ENCODE measurements at regions not wholly inside any gene's neighbourhood (a gene's known extent, or its start where the extent isn't known, plus 50 kb on each side); places are given as distances from the start of the nearest gene placed in this dataset.

DNA sequence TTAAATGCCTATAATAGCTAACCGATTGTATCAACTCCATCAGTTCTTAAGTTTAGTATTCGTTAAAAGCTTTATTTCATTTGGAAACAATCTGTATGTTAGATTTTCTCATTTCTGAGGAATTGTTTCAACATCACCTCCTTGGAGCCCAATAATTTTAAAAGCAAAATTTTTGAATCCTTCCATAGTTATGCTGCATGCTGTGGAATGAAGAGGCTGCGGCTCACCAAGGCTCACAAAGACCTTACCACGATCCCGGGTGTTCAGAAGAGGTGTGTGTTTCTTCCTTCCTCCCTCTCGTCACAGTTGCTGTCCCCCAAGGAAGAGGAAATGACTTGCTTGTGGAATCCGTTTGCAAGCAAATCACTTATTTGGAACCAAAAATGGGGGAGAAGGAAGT lies 143.8 kb downstream of the FGF1 start:
- no peak for DNase-seq
- no peaks in the 10 kb centered on the region for H3K36me3 ChIP-seq (ENCODE audit: control insufficient read depth in 2 of 2, extremely low read depth in 1 of 2, insufficient read depth in 1 of 2, low read length in 1 of 2)
- WGBS (ENCODE audit: insufficient coverage) = 80% methylated on average over 1 of the region's 7 CpGs
- no peaks in the 10 kb centered on the region for H3K4me1 ChIP-seq (ENCODE audit: control insufficient read depth in 1 of 2, extremely low read depth in 1 of 2, insufficient read depth in 2 of 2, low read length in 2 of 2)
- H3K9me3 ChIP-seq = no peaks in the 10 kb centered on the region
- ChIA-PET CTCF (no interaction called here), POLR2A (interaction anchor here in 1 of 2 donors (0.7 kb wide), 1 partner anchor 644 kb away, joined by 3 read pairs; no protein-coding TSS in a partner anchor)
- no peak overlapping the region for H3K27ac ChIP-seq (ENCODE audit: low read length)
- no peaks in the 10 kb centered on the region for H3K9me3 Mint-ChIP-seq
- no peak overlapping the region for H3K4me3 Mint-ChIP-seq
- H3K4me3 ChIP-seq (ENCODE audit: control insufficient read depth in 1 of 2, extremely low read depth in 1 of 2, low read length in 1 of 2) = no peak overlapping the region
- H3K27me3 ChIP-seq (replicated peaks in 1 of 2; ENCODE audit: control insufficient read depth in 2 of 2, extremely low read depth in 1 of 2, insufficient read depth in 2 of 2, low read length in 1 of 2) = peaks cover 0 to 6% of the 10 kb centered on the region in 2 experiments
- no peaks in the 10 kb centered on the region for H3K4me1 Mint-ChIP-seq
- H3K36me3 Mint-ChIP-seq = no peaks in the 10 kb centered on the region
- H3K27ac Mint-ChIP-seq = no peak overlapping the region
- no peak for ATAC-seq (replicated peaks in 1 of 4)
- H3K27me3 Mint-ChIP-seq = peaks cover 6 to 9% of the 10 kb centered on the region in 2 donors

DNA sequence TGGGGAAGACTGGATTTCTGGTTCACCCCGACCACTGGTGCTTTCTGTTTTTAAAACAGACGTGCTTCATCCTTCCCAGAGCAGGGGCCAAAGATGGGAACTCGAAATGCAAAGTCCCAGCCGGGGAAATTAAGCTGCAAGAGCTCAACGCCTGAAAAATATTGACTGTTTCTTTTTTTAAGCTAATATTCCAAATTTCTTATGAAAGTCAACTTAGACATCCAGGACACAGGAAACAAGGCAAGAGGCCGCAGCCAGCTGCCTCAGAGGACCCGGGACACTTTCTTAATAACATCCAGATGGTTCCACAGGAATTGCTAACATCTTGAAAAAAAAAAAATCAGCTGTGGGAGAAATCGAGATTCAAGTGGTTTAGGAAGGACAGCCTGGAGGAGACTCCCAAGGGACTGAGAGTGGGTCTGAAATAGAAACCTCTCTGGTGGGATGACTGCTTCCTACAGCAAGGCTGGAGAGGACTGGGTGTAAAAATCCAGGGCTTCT lies 144.9 kb downstream of the FGF1 start:
- Histone ChIP-seq H3K27ac (ENCODE audit: low read length) (no peak overlapping the region), H3K36me3 (ENCODE audit: control insufficient read depth in 2 of 2, extremely low read depth in 1 of 2, insufficient read depth in 1 of 2, low read length in 1 of 2) (no peaks in the 10 kb centered on the region), H3K4me3 (ENCODE audit: control insufficient read depth in 1 of 2, extremely low read depth in 1 of 2, low read length in 1 of 2) (no peak overlapping the region), H3K4me1 (ENCODE audit: control insufficient read depth in 1 of 2, extremely low read depth in 1 of 2, insufficient read depth in 2 of 2, low read length in 2 of 2) (no peaks in the 10 kb centered on the region), H3K9me3 (no peaks in the 10 kb centered on the region), H3K27me3 (replicated peaks in 1 of 2; ENCODE audit: control insufficient read depth in 2 of 2, extremely low read depth in 1 of 2, insufficient read depth in 2 of 2, low read length in 1 of 2) (peaks cover 0 to 6% of the 10 kb centered on the region in 2 experiments)
- Mint-ChIP-seq H3K27me3 (peaks cover 6 to 9% of the 10 kb centered on the region in 2 donors), H3K27ac (no peak overlapping the region), H3K4me1 (no peaks in the 10 kb centered on the region), H3K4me3 (no peak overlapping the region), H3K36me3 (no peaks in the 10 kb centered on the region), H3K9me3 (no peaks in the 10 kb centered on the region)
- DNase-seq (no peak), ATAC-seq (replicated peaks in 1 of 4) (no peak)
- ChIA-PET POLR2A (no interaction called here), CTCF (no interaction called here)
- no CpG with 5 or more reads among the region's 8 CpGs for WGBS (ENCODE audit: insufficient coverage)

DNA sequence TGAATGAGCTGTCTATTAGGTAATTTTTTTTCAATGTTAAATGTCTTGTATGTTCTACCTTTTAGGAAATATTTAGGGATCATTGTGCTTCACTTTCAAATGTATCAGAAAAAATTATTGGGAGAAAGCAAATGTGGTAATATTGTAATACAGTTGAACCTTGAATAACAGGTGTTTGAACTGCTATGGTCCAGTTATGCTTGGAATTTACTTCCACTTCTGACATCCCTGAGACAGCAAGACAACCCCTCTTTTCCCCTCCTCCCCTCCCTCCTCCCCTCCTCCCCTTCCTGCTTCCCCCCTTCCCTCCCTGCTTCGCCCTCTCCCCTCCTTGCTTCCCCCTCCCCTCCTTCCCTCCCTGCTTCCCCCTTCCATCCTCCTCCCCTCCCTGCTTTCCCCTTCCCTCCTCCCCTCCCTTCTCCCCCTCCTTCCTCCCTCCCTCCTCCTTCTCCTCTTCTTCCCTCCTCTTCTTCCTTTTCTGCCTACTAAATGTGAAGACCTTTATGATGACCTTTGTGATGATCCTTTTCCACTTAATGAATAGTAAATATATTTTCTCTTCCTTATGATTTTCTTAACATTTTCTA lies 146.6 kb downstream of the FGF1 start:
- POLR2A ChIA-PET = no interaction called here
- CTCF ChIA-PET = no interaction called here
- Histone ChIP-seq H3K27ac (ENCODE audit: low read length) (no peak overlapping the region), H3K27me3 (replicated peaks in 1 of 2; ENCODE audit: control insufficient read depth in 2 of 2, extremely low read depth in 1 of 2, insufficient read depth in 2 of 2, low read length in 1 of 2) (peaks cover 0 to 6% of the 10 kb centered on the region in 2 experiments), H3K4me1 (ENCODE audit: control insufficient read depth in 1 of 2, extremely low read depth in 1 of 2, insufficient read depth in 2 of 2, low read length in 2 of 2) (no peaks in the 10 kb centered on the region), H3K9me3 (no peaks in the 10 kb centered on the region), H3K36me3 (ENCODE audit: control insufficient read depth in 2 of 2, extremely low read depth in 1 of 2, insufficient read depth in 1 of 2, low read length in 1 of 2) (no peaks in the 10 kb centered on the region), H3K4me3 (ENCODE audit: control insufficient read depth in 1 of 2, extremely low read depth in 1 of 2, low read length in 1 of 2) (no peak overlapping the region)
- no CpG with 5 or more reads among the region's 1 CpG for WGBS (ENCODE audit: insufficient coverage)
- H3K9me3 Mint-ChIP-seq = peaks cover 2 to 11% (median 8%) of the 10 kb centered on the region in 3 donors
- no peaks in the 10 kb centered on the region for H3K36me3 Mint-ChIP-seq
- no peak overlapping the region for H3K27ac Mint-ChIP-seq
- H3K27me3 Mint-ChIP-seq = peaks cover 2 to 9% of the 10 kb centered on the region in 2 donors
- ATAC-seq (replicated peaks in 1 of 4) (no peak), DNase-seq (no peak)
- no peak overlapping the region for H3K4me3 Mint-ChIP-seq
- no peaks in the 10 kb centered on the region for H3K4me1 Mint-ChIP-seq

DNA sequence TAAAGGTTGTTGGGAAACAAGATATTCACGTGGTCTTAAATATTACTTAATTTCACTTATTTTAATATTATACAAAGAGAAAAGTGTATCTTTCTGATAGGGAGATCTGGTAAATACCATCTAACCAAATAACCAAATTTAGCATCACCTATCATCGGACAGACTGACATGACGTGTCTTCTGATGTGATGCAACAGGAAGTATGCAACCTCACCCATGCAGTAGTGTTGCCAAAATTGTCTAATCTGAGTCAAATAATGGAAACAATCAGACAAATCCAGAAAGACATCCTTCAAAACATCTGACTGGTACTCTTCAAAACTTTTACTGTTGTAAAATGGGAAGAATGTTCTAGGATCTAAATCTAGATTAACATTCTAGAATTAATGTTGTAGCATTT lies 148.0 kb downstream of the FGF1 start:
- Mint-ChIP-seq H3K4me3 (no peak overlapping the region), H3K36me3 (no peaks in the 10 kb centered on the region), H3K27ac (no peak overlapping the region), H3K4me1 (no peaks in the 10 kb centered on the region), H3K27me3 (peaks cover under 1 to 9% of the 10 kb centered on the region in 2 donors), H3K9me3 (peaks cover 3 to 13% (median 9%) of the 10 kb centered on the region in 3 donors)
- Histone ChIP-seq H3K9me3 (no peaks in the 10 kb centered on the region), H3K27ac (ENCODE audit: low read length) (no peak overlapping the region), H3K36me3 (ENCODE audit: control insufficient read depth in 2 of 2, extremely low read depth in 1 of 2, insufficient read depth in 1 of 2, low read length in 1 of 2) (no peaks in the 10 kb centered on the region), H3K4me1 (ENCODE audit: control insufficient read depth in 1 of 2, extremely low read depth in 1 of 2, insufficient read depth in 2 of 2, low read length in 2 of 2) (no peaks in the 10 kb centered on the region), H3K4me3 (ENCODE audit: control insufficient read depth in 1 of 2, extremely low read depth in 1 of 2, low read length in 1 of 2) (no peak overlapping the region), H3K27me3 (replicated peaks in 1 of 2; ENCODE audit: control insufficient read depth in 2 of 2, extremely low read depth in 1 of 2, insufficient read depth in 2 of 2, low read length in 1 of 2) (peaks cover 0 to 6% of the 10 kb centered on the region in 2 experiments)
- WGBS (ENCODE audit: insufficient coverage) = no CpG with 5 or more reads among the region's 3 CpGs
- ChIA-PET CTCF (no interaction called here), POLR2A (no interaction called here)
- ATAC-seq (replicated peaks in 1 of 4) = no peak
- no peak for DNase-seq

DNA sequence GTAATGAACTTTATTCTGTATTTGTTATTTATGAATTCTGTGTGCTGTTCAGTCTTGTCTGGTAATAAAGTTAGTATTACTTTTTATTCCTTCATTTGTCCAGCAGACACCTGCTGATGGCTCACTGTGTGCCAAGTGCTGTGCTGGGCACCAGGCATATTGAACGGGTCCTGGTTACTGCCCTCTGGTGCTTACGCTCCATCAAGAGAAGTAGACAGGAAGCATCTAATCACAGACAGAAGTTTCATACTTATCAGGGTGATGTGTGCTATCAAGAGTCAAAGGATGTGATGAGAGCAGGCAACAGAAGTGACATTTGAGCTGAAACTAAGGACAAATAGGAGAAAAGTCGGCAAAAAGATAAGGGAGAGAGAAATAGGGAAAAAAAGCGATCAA lies 153.1 kb downstream of the FGF1 start:
- no peak for ATAC-seq (replicated peaks in 1 of 4)
- WGBS (ENCODE audit: insufficient coverage) = 93% methylated on average over 2 of the region's 4 CpGs
- no peaks in the 10 kb centered on the region for H3K36me3 ChIP-seq (ENCODE audit: control insufficient read depth in 2 of 2, extremely low read depth in 1 of 2, insufficient read depth in 1 of 2, low read length in 1 of 2)
- H3K9me3 ChIP-seq = no peaks in the 10 kb centered on the region
- no peaks in the 10 kb centered on the region for H3K36me3 Mint-ChIP-seq
- DNase-seq = no peak
- no peak overlapping the region for H3K4me3 Mint-ChIP-seq
- H3K27me3 ChIP-seq (replicated peaks in 1 of 2; ENCODE audit: control insufficient read depth in 2 of 2, extremely low read depth in 1 of 2, insufficient read depth in 2 of 2, low read length in 1 of 2) = no peaks in the 10 kb centered on the region
- peaks cover 3 to 13% (median 9%) of the 10 kb centered on the region in 3 donors for H3K9me3 Mint-ChIP-seq
- H3K27ac ChIP-seq (ENCODE audit: low read length) = no peak overlapping the region
- no peaks in the 10 kb centered on the region for H3K4me1 ChIP-seq (ENCODE audit: control insufficient read depth in 1 of 2, extremely low read depth in 1 of 2, insufficient read depth in 2 of 2, low read length in 2 of 2)
- H3K4me3 ChIP-seq (ENCODE audit: control insufficient read depth in 1 of 2, extremely low read depth in 1 of 2, low read length in 1 of 2) = no peak overlapping the region
- ChIA-PET CTCF (no interaction called here), POLR2A (interaction anchor here in 1 of 2 donors (0.5 kb wide), 1 partner anchor 34 kb away, joined by 3 read pairs; no protein-coding TSS in a partner anchor)
- peaks cover 0 to 3% of the 10 kb centered on the region in 2 donors for H3K27me3 Mint-ChIP-seq
- H3K4me1 Mint-ChIP-seq = peaks cover 0 to 3% (median 2%) of the 10 kb centered on the region in 3 donors
- no peak overlapping the region for H3K27ac Mint-ChIP-seq

DNA sequence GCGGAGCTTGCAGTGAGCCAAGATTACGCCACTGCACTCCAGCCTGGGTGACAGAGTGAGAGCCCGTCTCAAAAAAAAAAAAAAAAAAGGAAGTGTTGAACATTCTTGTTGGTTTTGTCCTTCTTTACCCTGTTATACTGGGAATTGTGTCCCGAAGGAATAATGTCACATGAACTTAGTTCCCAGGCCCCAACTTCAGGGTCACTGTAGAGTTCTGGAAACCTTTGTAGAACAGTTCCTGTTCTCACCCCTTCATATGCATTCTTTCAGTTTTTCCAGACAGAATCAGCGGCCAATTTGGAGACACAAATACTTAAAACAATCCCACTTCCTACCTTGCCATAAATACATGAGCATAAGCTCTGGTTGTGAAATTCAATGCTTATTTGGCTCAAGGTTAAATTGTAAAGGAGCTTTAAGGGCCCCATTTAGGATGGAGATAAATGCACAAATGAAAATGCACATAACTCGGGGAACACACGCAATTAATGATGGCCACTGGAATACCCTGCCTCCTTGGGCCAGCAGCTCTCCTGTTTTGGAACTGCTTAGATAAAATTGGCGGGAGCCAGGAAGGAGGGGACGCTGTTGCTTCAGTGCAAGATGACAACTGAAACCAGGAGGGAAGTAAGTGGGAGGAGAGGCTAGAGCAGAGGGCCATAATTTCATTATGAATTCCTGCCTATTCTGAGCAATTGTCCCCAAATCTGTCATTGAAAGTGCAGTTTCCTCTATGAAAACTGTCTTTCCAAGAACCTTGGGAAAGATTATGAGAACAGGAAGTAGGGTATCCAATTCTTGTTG lies 153.7 kb downstream of the FGF1 start:
- ChIA-PET CTCF (no interaction called here), POLR2A (interaction anchor here in 1 of 2 donors (0.5 kb wide), 1 partner anchor 34 kb away, joined by 3 read pairs; no protein-coding TSS in a partner anchor)
- Mint-ChIP-seq H3K4me1 (peaks cover 2 to 9% (median 2%) of the 10 kb centered on the region in 3 donors), H3K9me3 (peaks cover 3 to 13% (median 9%) of the 10 kb centered on the region in 3 donors), H3K27me3 (peaks cover 0 to 3% of the 10 kb centered on the region in 2 donors), H3K4me3 (no peak overlapping the region), H3K27ac (no peak overlapping the region), H3K36me3 (no peaks in the 10 kb centered on the region)
- H3K27me3 ChIP-seq (replicated peaks in 1 of 2; ENCODE audit: control insufficient read depth in 2 of 2, extremely low read depth in 1 of 2, insufficient read depth in 2 of 2, low read length in 1 of 2) = no peaks in the 10 kb centered on the region
- no peak overlapping the region for H3K27ac ChIP-seq (ENCODE audit: low read length)
- H3K4me3 ChIP-seq (ENCODE audit: control insufficient read depth in 1 of 2, extremely low read depth in 1 of 2, low read length in 1 of 2) = no peak overlapping the region
- 73% methylated on average over 6 of the region's 9 CpGs for WGBS (ENCODE audit: insufficient coverage)
- no peaks in the 10 kb centered on the region for H3K4me1 ChIP-seq (ENCODE audit: control insufficient read depth in 1 of 2, extremely low read depth in 1 of 2, insufficient read depth in 2 of 2, low read length in 2 of 2)
- no peaks in the 10 kb centered on the region for H3K36me3 ChIP-seq (ENCODE audit: control insufficient read depth in 2 of 2, extremely low read depth in 1 of 2, insufficient read depth in 1 of 2, low read length in 1 of 2)
- ATAC-seq (replicated peaks in 1 of 4) (no peak), DNase-seq (no peak)
- no peaks in the 10 kb centered on the region for H3K9me3 ChIP-seq

Measured in T-cell (primary cell).